ENCODE measurements at regions not wholly inside any gene's neighbourhood (a gene's known extent, or its start where the extent isn't known, plus 50 kb on each side); places are given as distances from the start of the nearest gene placed in this dataset.

GRCh38 chr6:10210052-10210451 is 204.8 kb downstream of the TFAP2A start:
- no peak overlapping the region for H3K4me3 ChIP-seq (ENCODE audit: low read depth in 1 of 3, low read length in 3 of 3)
- H3K27me3 ChIP-seq (ENCODE audit: control insufficient read depth in 3 of 3, insufficient read depth in 3 of 3, low read length in 3 of 3): no peaks in the 10 kb centered on the region
- no peaks in the 10 kb centered on the region for H3K36me3 ChIP-seq (ENCODE audit: control insufficient read depth in 3 of 3, insufficient read depth in 2 of 3, low read depth in 1 of 3, low read length in 3 of 3)
- FAIRE-seq: no peak
- no peak for DNase-seq
- WGBS, 3 donors: 19 to 41% (median 34%) methylated on average over 2 of the region's 2 CpGs
- H3K4me1 ChIP-seq (ENCODE audit: control insufficient read depth in 3 of 3, insufficient read depth in 2 of 3, low read depth in 1 of 3, low read length in 2 of 3): no peaks in the 10 kb centered on the region
- H3K9me3 ChIP-seq (ENCODE audit: control insufficient read depth in 2 of 2, insufficient read depth in 1 of 2, low read depth in 1 of 2, low read length in 1 of 2): no peaks in the 10 kb centered on the region
- H3K27ac ChIP-seq (ENCODE audit: low read depth in 1 of 3, low read length in 2 of 3): no peak overlapping the region

GRCh38 chr6:10205892-10206291 is 209.0 kb downstream of the TFAP2A start:
- H3K27ac ChIP-seq (ENCODE audit: low read depth in 1 of 3, low read length in 2 of 3): no peak overlapping the region
- H3K27me3 ChIP-seq (ENCODE audit: control insufficient read depth in 3 of 3, insufficient read depth in 3 of 3, low read length in 3 of 3): peaks cover 0 to 2% (median 0%) of the 10 kb centered on the region in 3 donors
- H3K4me1 ChIP-seq (ENCODE audit: control insufficient read depth in 3 of 3, insufficient read depth in 2 of 3, low read depth in 1 of 3, low read length in 2 of 3): no peaks in the 10 kb centered on the region
- no peaks in the 10 kb centered on the region for H3K36me3 ChIP-seq (ENCODE audit: control insufficient read depth in 3 of 3, insufficient read depth in 2 of 3, low read depth in 1 of 3, low read length in 3 of 3)
- no peaks in the 10 kb centered on the region for H3K9me3 ChIP-seq (ENCODE audit: control insufficient read depth in 2 of 2, insufficient read depth in 1 of 2, low read depth in 1 of 2, low read length in 1 of 2)
- DNase-seq (no peak), FAIRE-seq (no peak)
- 51 to 57% (median 53%) methylated on average over 4 of the region's 4 CpGs for WGBS, 3 donors
- H3K4me3 ChIP-seq (ENCODE audit: low read depth in 1 of 3, low read length in 3 of 3): no peak overlapping the region

DNA sequence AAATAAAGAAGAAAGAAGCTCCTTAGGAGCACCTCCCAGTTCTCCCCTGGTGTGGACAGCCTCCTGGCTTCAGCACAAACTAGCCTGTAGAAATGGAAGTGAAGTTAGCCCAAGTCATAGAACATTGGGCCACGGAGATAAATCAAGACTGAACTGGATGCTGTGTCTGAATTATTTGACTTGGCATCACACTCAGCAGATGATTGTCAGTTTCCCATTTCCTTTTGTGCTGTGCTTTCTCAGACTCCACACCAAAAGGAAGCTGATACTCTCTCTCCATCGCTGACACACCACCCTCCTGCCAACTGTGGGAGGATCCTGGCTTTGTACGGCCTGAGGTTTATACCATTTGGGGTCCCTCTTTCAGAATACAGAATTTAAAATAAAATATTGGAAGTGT is 209.8 kb downstream of the TFAP2A start:
- DNase-seq: no peak
- Histone ChIP-seq H3K4me3 (ENCODE audit: low read depth in 1 of 3, low read length in 3 of 3) (no peak overlapping the region), H3K9me3 (ENCODE audit: control insufficient read depth in 2 of 2, insufficient read depth in 1 of 2, low read depth in 1 of 2, low read length in 1 of 2) (no peaks in the 10 kb centered on the region), H3K4me1 (ENCODE audit: control insufficient read depth in 3 of 3, insufficient read depth in 2 of 3, low read depth in 1 of 3, low read length in 2 of 3) (no peaks in the 10 kb centered on the region), H3K36me3 (ENCODE audit: control insufficient read depth in 3 of 3, insufficient read depth in 2 of 3, low read depth in 1 of 3, low read length in 3 of 3) (no peaks in the 10 kb centered on the region), H3K27me3 (ENCODE audit: control insufficient read depth in 3 of 3, insufficient read depth in 3 of 3, low read length in 3 of 3) (peaks cover 0 to 2% (median 0%) of the 10 kb centered on the region in 3 donors), H3K27ac (ENCODE audit: low read depth in 1 of 3, low read length in 2 of 3) (no peak overlapping the region)
- WGBS, 3 donors: 62 to 79% (median 63%) methylated on average over 3 of the region's 3 CpGs
- FAIRE-seq: no peak

DNA sequence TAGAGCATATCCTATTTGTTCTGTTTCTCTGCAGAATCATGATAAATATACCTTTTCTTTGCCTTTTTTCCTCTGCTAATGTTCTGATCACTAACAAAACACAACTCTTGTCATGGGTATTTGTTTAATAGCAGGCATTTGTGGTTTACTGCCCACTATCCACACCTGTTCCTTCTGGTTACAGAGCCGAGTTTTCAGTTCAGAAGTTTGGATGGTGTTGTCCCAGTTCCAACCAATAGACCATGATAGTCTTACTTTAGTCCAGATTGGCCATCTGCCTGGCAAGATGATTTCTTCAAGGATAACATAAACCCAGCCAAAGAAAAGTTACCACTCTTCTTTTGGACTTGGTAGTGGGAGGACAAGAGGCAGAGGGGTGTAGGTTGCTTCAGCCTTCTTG is 211.2 kb downstream of the TFAP2A start:
- no peak for FAIRE-seq
- H3K4me3 ChIP-seq (ENCODE audit: low read depth in 1 of 3, low read length in 3 of 3): no peak overlapping the region
- no peak for DNase-seq
- H3K9me3 ChIP-seq (ENCODE audit: control insufficient read depth in 2 of 2, insufficient read depth in 1 of 2, low read depth in 1 of 2, low read length in 1 of 2): no peaks in the 10 kb centered on the region
- H3K36me3 ChIP-seq (ENCODE audit: control insufficient read depth in 3 of 3, insufficient read depth in 2 of 3, low read depth in 1 of 3, low read length in 3 of 3): no peaks in the 10 kb centered on the region
- H3K4me1 ChIP-seq (ENCODE audit: control insufficient read depth in 3 of 3, insufficient read depth in 2 of 3, low read depth in 1 of 3, low read length in 2 of 3): no peaks in the 10 kb centered on the region
- H3K27me3 ChIP-seq (ENCODE audit: control insufficient read depth in 3 of 3, insufficient read depth in 3 of 3, low read length in 3 of 3): peaks cover 0 to 2% (median 0%) of the 10 kb centered on the region in 3 donors
- WGBS, 3 donors: 61 to 78% (median 69%) methylated on average over 1 of the region's 1 CpG
- no peak overlapping the region for H3K27ac ChIP-seq (ENCODE audit: low read depth in 1 of 3, low read length in 2 of 3)

DNA sequence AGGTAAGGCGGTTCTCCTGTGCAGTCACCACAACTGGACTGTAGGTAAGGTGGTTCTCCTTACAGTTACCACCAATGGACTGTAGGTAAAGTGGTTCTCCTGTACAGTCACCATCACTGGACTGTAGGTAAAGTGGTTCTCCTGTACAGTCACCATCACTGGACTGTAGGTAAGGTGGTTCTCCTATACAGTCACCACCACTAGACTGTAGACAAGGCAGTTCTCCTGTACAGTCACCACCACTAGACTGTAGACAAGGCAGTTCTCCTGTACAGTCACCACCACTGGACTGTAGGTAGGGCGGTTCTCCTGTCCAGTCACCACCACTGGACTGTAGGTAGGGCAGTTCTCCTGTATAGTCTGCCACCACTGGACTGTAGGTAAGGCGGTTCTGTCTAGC is 212.3 kb downstream of the TFAP2A start:
- H3K4me1 ChIP-seq (ENCODE audit: control insufficient read depth in 3 of 3, insufficient read depth in 2 of 3, low read depth in 1 of 3, low read length in 2 of 3): no peaks in the 10 kb centered on the region
- no peaks in the 10 kb centered on the region for H3K36me3 ChIP-seq (ENCODE audit: control insufficient read depth in 3 of 3, insufficient read depth in 2 of 3, low read depth in 1 of 3, low read length in 3 of 3)
- no peak overlapping the region for H3K4me3 ChIP-seq (ENCODE audit: low read depth in 1 of 3, low read length in 3 of 3)
- H3K27me3 ChIP-seq (ENCODE audit: control insufficient read depth in 3 of 3, insufficient read depth in 3 of 3, low read length in 3 of 3): peaks cover 0 to 2% (median 0%) of the 10 kb centered on the region in 3 donors
- WGBS, 3 donors: 88 to 94% (median 90%) methylated on average over 3 of the region's 3 CpGs
- H3K27ac ChIP-seq (ENCODE audit: low read depth in 1 of 3, low read length in 2 of 3): no peak overlapping the region
- no peaks in the 10 kb centered on the region for H3K9me3 ChIP-seq (ENCODE audit: control insufficient read depth in 2 of 2, insufficient read depth in 1 of 2, low read depth in 1 of 2, low read length in 1 of 2)
- FAIRE-seq (no peak), DNase-seq (no peak)

- no peaks in the 10 kb centered on the region for H3K36me3 ChIP-seq (ENCODE audit: control insufficient read depth in 3 of 3, insufficient read depth in 2 of 3, low read depth in 1 of 3, low read length in 3 of 3)
- H3K27me3 ChIP-seq (ENCODE audit: control insufficient read depth in 3 of 3, insufficient read depth in 3 of 3, low read length in 3 of 3): peaks cover 0 to 2% (median 0%) of the 10 kb centered on the region in 3 donors
- H3K4me3 ChIP-seq (ENCODE audit: low read depth in 1 of 3, low read length in 3 of 3): no peak overlapping the region
- no peaks in the 10 kb centered on the region for H3K9me3 ChIP-seq (ENCODE audit: control insufficient read depth in 2 of 2, insufficient read depth in 1 of 2, low read depth in 1 of 2, low read length in 1 of 2)
- no peaks in the 10 kb centered on the region for H3K4me1 ChIP-seq (ENCODE audit: control insufficient read depth in 3 of 3, insufficient read depth in 2 of 3, low read depth in 1 of 3, low read length in 2 of 3)
- 82 to 85% (median 85%) methylated on average over 8 of the region's 8 CpGs for WGBS, 3 donors
- DNase-seq (no peak), FAIRE-seq (no peak)
- H3K27ac ChIP-seq (ENCODE audit: low read depth in 1 of 3, low read length in 2 of 3): no peak overlapping the region
Observed at GRCh38 chr6:10201606-10202510, 213.0 kb downstream of the TFAP2A start.

DNA sequence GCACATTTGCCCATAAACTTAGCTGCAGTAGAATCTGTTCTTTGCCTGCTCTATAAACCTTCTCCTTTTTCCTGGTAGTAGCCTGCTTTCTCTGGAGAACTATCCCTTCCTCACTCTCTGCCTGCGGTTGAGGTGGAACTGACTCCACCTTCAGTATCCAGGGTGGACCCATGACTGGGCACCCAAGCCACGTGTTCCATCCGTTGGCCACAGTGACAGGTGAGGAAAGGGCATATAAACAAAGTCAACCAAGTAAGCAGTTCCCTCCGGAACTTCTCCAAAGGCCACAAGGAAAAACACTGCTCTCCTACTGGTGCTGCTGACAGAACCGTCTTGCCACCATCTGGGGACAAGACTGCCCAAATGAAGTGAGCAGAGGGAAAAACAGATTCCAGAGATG is 218.8 kb downstream of the TFAP2A start:
- no peaks in the 10 kb centered on the region for H3K9me3 ChIP-seq (ENCODE audit: control insufficient read depth in 2 of 2, insufficient read depth in 1 of 2, low read depth in 1 of 2, low read length in 1 of 2)
- H3K4me1 ChIP-seq (ENCODE audit: control insufficient read depth in 3 of 3, insufficient read depth in 2 of 3, low read depth in 1 of 3, low read length in 2 of 3): no peaks in the 10 kb centered on the region
- H3K36me3 ChIP-seq (ENCODE audit: control insufficient read depth in 3 of 3, insufficient read depth in 2 of 3, low read depth in 1 of 3, low read length in 3 of 3): no peaks in the 10 kb centered on the region
- no peak overlapping the region for H3K4me3 ChIP-seq (ENCODE audit: low read depth in 1 of 3, low read length in 3 of 3)
- 73 to 79% (median 74%) methylated on average over 5 of the region's 5 CpGs for WGBS, 3 donors
- no peaks in the 10 kb centered on the region for H3K27me3 ChIP-seq (ENCODE audit: control insufficient read depth in 3 of 3, insufficient read depth in 3 of 3, low read length in 3 of 3)
- no peak for FAIRE-seq
- H3K27ac ChIP-seq (ENCODE audit: low read depth in 1 of 3, low read length in 2 of 3): no peak overlapping the region
- no peak for DNase-seq

DNA sequence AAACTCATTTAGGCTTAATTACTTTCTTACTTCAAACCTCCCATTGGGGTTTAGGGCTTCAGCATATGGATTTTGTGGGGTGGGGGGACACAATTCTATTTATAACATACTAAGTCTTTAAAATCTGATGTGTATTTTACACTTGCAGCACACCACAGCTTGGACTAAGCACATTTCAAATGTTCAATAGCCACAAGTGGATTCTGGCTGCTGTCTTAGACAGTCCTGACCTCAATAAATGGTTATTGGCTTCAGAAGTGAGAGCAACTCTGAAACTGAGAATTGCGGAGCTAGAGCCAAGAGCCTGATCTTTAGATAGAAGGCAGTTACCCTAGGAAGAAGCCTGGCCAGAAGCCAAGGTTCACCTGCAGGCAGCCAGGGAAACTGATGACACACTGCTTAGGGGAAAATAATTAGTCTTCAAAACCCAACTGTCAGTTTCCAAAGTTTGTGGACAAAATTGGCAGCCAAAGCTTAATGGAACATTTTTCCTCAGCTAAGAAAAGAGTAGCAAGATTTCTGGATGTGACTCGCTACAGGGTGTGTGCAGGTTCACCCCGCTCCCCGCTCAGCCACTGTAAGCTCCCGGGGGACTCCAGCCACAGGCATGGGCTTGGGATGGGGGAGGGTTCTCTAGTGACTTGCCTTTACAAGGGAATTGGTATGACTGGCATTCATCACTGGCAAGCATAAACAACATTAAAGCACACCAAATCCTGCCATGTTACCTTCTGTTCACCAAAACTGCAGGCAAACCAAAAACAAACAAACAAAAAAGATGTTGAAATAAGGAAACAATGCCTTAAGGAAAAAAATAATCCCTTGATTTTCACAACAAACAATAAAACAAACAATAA is 219.8 kb downstream of the TFAP2A start:
- Histone ChIP-seq H3K36me3 (ENCODE audit: control insufficient read depth in 3 of 3, insufficient read depth in 2 of 3, low read depth in 1 of 3, low read length in 3 of 3) (no peaks in the 10 kb centered on the region), H3K4me1 (ENCODE audit: control insufficient read depth in 3 of 3, insufficient read depth in 2 of 3, low read depth in 1 of 3, low read length in 2 of 3) (no peaks in the 10 kb centered on the region), H3K27ac (ENCODE audit: low read depth in 1 of 3, low read length in 2 of 3) (no peak overlapping the region), H3K27me3 (ENCODE audit: control insufficient read depth in 3 of 3, insufficient read depth in 3 of 3, low read length in 3 of 3) (no peaks in the 10 kb centered on the region), H3K9me3 (ENCODE audit: control insufficient read depth in 2 of 2, insufficient read depth in 1 of 2, low read depth in 1 of 2, low read length in 1 of 2) (no peaks in the 10 kb centered on the region), H3K4me3 (ENCODE audit: low read depth in 1 of 3, low read length in 3 of 3) (no peak overlapping the region)
- WGBS, 3 donors: 82 to 85% (median 82%) methylated on average over 5 of the region's 5 CpGs
- DNase-seq (no peak), FAIRE-seq (no peak)

Measured in small intestine (tissue), 7 donors.